HepG2 (cell line): ENCODE measurements at regions not wholly inside any gene's neighbourhood (a gene's known extent, or its start where the extent isn't known, plus 50 kb on each side); places are given as distances from the start of the nearest gene placed in this dataset.

Experiments
- ATAC-seq: fragments of 200-7000 bp; cut with Tn5 transposase; 3 replicates; pipeline ENCODE4 v1.9.1; 2020; ENCODE audit warnings: mild to moderate bottlenecking, moderate library complexity
- BruUV-seq: library from RNA; stranded (reverse); fragments of 400-500 nt; replicated peaks from 2 replicates; lab custom pipeline; 2021; lab: Mats Ljungman, UMichigan
- CTCF ChIA-PET: fragments of 300-600 bp; formaldehyde crosslinking; extraction: SDS; loops from one replicate; lab custom pipeline; 2021; ENCODE audit warnings: low total read pairs, inconsistent platforms, low intra/inter-chr PET ratio; lab: Yijun Ruan, JAX
- POLR2A ChIA-PET: fragments of 350-600 bp; sonication (Branson Sonifier 250); formaldehyde crosslinking; loops from one replicate; lab custom pipeline; 2020; ENCODE audit warnings: antibody characterized with exemption, inconsistent platforms; lab: Yijun Ruan, JAX
- DNase-seq: peaks from one replicate; pipeline ENCODE4 v3.0.0-alpha.2; 2015; ENCODE audit warnings: low spot score
- FAIRE-seq: peaks from 3 replicates; lab custom pipeline; 2011; peaks lifted over from hg19 to GRCh38; lab: Jason Lieb, UNC
- H2AFZ ChIP-seq: one replicate; pipeline ENCODE4 v1.6.1; 2011; ENCODE audit warnings: low read length, inconsistent platforms
- H3K27ac ChIP-seq: fragments of 300-600 bp; 3 replicates; pipeline ENCODE4 v1.8.0; 2011; ENCODE audit warnings: mixed run types, mild to moderate bottlenecking, mixed read lengths, low read length, inconsistent platforms; ENCODE audit not compliant: insufficient read depth; ENCODE audit errors: extremely low read length
- H3K27me3 ChIP-seq, 2 experiments: fragments of 200-600 bp in 1 of 2; 2 replicates in 1 of 2; 3 replicates in 1 of 2; pipeline versions ENCODE4 v1.6.0 to v1.8.0; 2011; ENCODE audit warnings: low read length in 2 of 2, mild to moderate bottlenecking in 2 of 2, moderate library complexity in 2 of 2, inconsistent platforms in 1 of 2; ENCODE audit not compliant: insufficient read depth in 2 of 2, control insufficient read depth in 1 of 2
- H3K36me3 ChIP-seq, 2 experiments: fragments of 200-600 bp in 1 of 2; replicated peaks in 1 of 2; 2 replicates in 1 of 2; 3 replicates in 1 of 2; pipeline versions ENCODE4 v1.5.1 to v1.8.0; 2011; ENCODE audit warnings: low read length in 2 of 2, inconsistent platforms in 1 of 2; ENCODE audit not compliant: insufficient read depth in 2 of 2, control insufficient read depth in 1 of 2
- H3K4me1 ChIP-seq: 2 replicates; pipeline ENCODE4 v1.5.1; 2012; ENCODE audit warnings: low read length, inconsistent platforms; ENCODE audit not compliant: insufficient read depth
- H3K4me2 ChIP-seq: 2 replicates; pipeline ENCODE4 v1.6.0; 2011; ENCODE audit warnings: low read depth, low read length, inconsistent platforms
- H3K4me3 ChIP-seq, 3 experiments: fragments of 200-600 bp in 1 of 3; sonication (generic), shearing (Covaris generic) in 1 of 3; replicated peaks in 1 of 3; 2 replicates each; pipeline ENCODE4 v1.5.1; 2011 to 2016; ENCODE audit warnings: low read length in 3 of 3, inconsistent platforms in 2 of 3, low read depth in 2 of 3, mild to moderate bottlenecking in 2 of 3, control low read depth in 1 of 3, mixed read lengths in 1 of 3; ENCODE audit not compliant: insufficient read depth in 1 of 3
- H3K79me2 ChIP-seq: one replicate; pipeline ENCODE4 v1.6.1; 2011; ENCODE audit warnings: low read length, inconsistent platforms; ENCODE audit not compliant: insufficient read depth
- H3K9ac ChIP-seq: 2 replicates; pipeline ENCODE4 v1.6.0; 2011; ENCODE audit warnings: mild to moderate bottlenecking, low read depth, low read length, inconsistent platforms; ENCODE audit not compliant: insufficient read depth
- H3K9me3 ChIP-seq: 2 replicates; pipeline ENCODE4 v1.5.1; 2012; ENCODE audit warnings: mild to moderate bottlenecking, low read length
- H4K20me1 ChIP-seq: 2 replicates; pipeline ENCODE4 v1.6.0; 2011; ENCODE audit warnings: inconsistent platforms, mild to moderate bottlenecking, low read length, moderate library complexity; ENCODE audit not compliant: insufficient read depth
- AKAP8 ChIP-seq: sonication (generic); formaldehyde crosslinking; IDR thresholded peaks from 2 replicates; pipeline ENCODE4 v1.5.1; 2020; ENCODE audit warnings: mild to moderate bottlenecking, missing genetic modification reagents
- ATRX ChIP-seq: sonication (generic); formaldehyde crosslinking; IDR thresholded peaks from 2 replicates; pipeline ENCODE4 v1.4.0; 2020; ENCODE audit warnings: missing genetic modification reagents, borderline replicate concordance
- MED1 ChIP-seq: sonication (generic); formaldehyde crosslinking; IDR thresholded peaks from 2 replicates; pipeline ENCODE4 v1.4.0; 2020; ENCODE audit warnings: missing genetic modification reagents
- MTF1 ChIP-seq: sonication (generic); formaldehyde crosslinking; IDR thresholded peaks from 2 replicates; pipeline ENCODE4 v1.5.0; 2020; ENCODE audit warnings: missing genetic modification reagents
- NPAS2 ChIP-seq: sonication (generic); formaldehyde crosslinking; IDR thresholded peaks from 2 replicates; pipeline ENCODE4 v1.8.0; 2022; ENCODE audit warnings: mild to moderate bottlenecking, missing genetic modification reagents, borderline replicate concordance
- PTBP1 ChIP-seq: fragments of 200-400 bp; formaldehyde crosslinking; IDR thresholded peaks from 2 replicates; pipeline ENCODE4 v1.6.1; 2018; ENCODE audit warnings: low read length, low read depth; ENCODE audit not compliant: poor library complexity, severe bottlenecking
- REPIN1 ChIP-seq: sonication (generic); formaldehyde crosslinking; IDR thresholded peaks from 2 replicates; pipeline ENCODE4 v1.8.0; 2022; ENCODE audit warnings: missing genetic modification reagents, low read depth, mild to moderate bottlenecking, borderline replicate concordance
- SMAD9 ChIP-seq: sonication (generic); formaldehyde crosslinking; IDR thresholded peaks from 2 replicates; pipeline ENCODE4 v1.5.1; 2020; ENCODE audit warnings: mild to moderate bottlenecking, missing genetic modification reagents
- XRCC5 ChIP-seq: fragments of 200-400 bp; formaldehyde crosslinking; optimal IDR thresholded peaks from 2 replicates; pipeline ENCODE3; 2017; ENCODE audit warnings: mild to moderate bottlenecking, low read length
- ZNF224 ChIP-seq: sonication (generic); formaldehyde crosslinking; IDR thresholded peaks from 2 replicates; pipeline ENCODE4 v1.5.0; 2020; ENCODE audit warnings: mild to moderate bottlenecking, missing genetic modification reagents
- ZNF274 ChIP-seq: sonication (generic); formaldehyde crosslinking; IDR thresholded peaks from 2 replicates; pipeline ENCODE4 v1.5.1; 2020; ENCODE audit warnings: mild to moderate bottlenecking, missing genetic modification reagents
- ZNF335 ChIP-seq: sonication (generic); formaldehyde crosslinking; IDR thresholded peaks from 2 replicates; pipeline ENCODE4 v1.4.0; 2020; ENCODE audit warnings: missing genetic modification reagents
- ZNF496 ChIP-seq: sonication (generic); formaldehyde crosslinking; IDR thresholded peaks from 2 replicates; pipeline ENCODE4 v1.8.1; 2023; ENCODE audit warnings: mild to moderate bottlenecking, moderate library complexity, missing genetic modification reagents; ENCODE audit not compliant: insufficient replicate concordance
- ZNF598 ChIP-seq: sonication (generic); formaldehyde crosslinking; IDR thresholded peaks from 2 replicates; pipeline ENCODE4 v1.5.1; 2020; ENCODE audit warnings: mild to moderate bottlenecking, missing genetic modification reagents, borderline replicate concordance
- ZNF773 ChIP-seq: sonication (generic); formaldehyde crosslinking; IDR thresholded peaks from 2 replicates; pipeline ENCODE4 v1.4.0; 2020; ENCODE audit warnings: missing genetic modification reagents, borderline replicate concordance
- ZNF878 ChIP-seq: sonication (generic); formaldehyde crosslinking; IDR thresholded peaks from 2 replicates; pipeline ENCODE4 v1.8.1; 2023; ENCODE audit warnings: mild to moderate bottlenecking, missing genetic modification reagents, moderate library complexity
- WGBS: methylation state at CpG from one replicate; pipeline ENCODE4 v1.1.6; 2017; ENCODE audit warnings: low lambda C conversion rate; 5-methylcytosine and 5-hydroxymethylcytosine counted together
- in situ Hi-C: cut with HindIII; loops from 2 replicates; pipeline ENCODE4 v1.10.0; 2017; ENCODE audit warnings: low pct_unique_long_range_greater_than_20kb; ENCODE audit not compliant: extremely low pct_ligation_motif_present
- intact Hi-C: fragments of 100-400 bp; cut with micrococcal nuclease; formaldehyde crosslinking; loops from one replicate; pipeline ENCODE4 v1.10.0; 2022; ENCODE audit not compliant: unreplicated experiment
- TF ChIP-seq, protein P1 (sequence below): sonication (generic); formaldehyde crosslinking; IDR thresholded peaks from 2 replicates; pipeline ENCODE4 v1.4.0; 2020; ENCODE audit warnings: missing genetic modification reagents
- TF ChIP-seq, protein P2 (sequence below): sonication (generic); formaldehyde crosslinking; IDR thresholded peaks from 2 replicates; pipeline ENCODE4 v1.8.1; 2023; ENCODE audit warnings: missing genetic modification reagents, inconsistent platforms, borderline replicate concordance

DNA sequence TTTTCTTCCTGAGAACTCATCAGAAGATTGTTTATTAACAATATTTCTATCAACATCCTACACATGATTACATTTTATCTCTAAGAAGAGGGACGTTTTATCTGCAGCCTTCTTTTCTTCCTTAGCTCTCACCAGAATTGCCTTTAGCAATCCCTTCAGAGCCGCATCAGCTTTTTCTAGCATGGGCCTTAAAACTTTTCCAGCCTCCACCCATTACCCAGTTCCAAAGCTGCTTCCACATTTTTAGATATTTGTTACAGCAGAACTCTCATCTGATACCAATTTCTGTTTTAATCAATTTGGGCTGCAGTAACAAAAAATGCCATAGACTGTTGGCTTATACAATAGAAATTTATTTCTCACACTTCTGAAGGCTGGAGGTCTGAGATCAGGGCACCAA lies 281.5 kb downstream of the THBS2 start:
- POLR2A ChIA-PET: no interaction called here
- Histone ChIP-seq H2AFZ (no peak overlapping the region), H3K27me3 (no peaks in the 10 kb centered on the region), H3K79me2 (no peaks in the 10 kb centered on the region), H3K9me3 (no peaks in the 10 kb centered on the region), H3K4me3 (no peak overlapping the region), H3K9ac (no peak overlapping the region), H3K36me3 (no peaks in the 10 kb centered on the region), H4K20me1 (no peaks in the 10 kb centered on the region), H3K4me2 (no peak overlapping the region), H3K4me1 (no peaks in the 10 kb centered on the region), H3K27ac (no peak overlapping the region)
- in situ Hi-C loops: loop anchor here (25.0 kb wide), 1 partner anchor 715 kb away; no protein-coding TSS in a partner anchor
- TF ChIP-seq ZNF335 (CRISPR knock-in tag) (no peak), MED1 (no peak), XRCC5 (no peak), NPAS2 (CRISPR knock-in tag) (no peak), REPIN1 (CRISPR knock-in tag) (no peak), MTF1 (CRISPR knock-in tag) (no peak), ZNF878 (CRISPR knock-in tag) (no peak), ATRX (CRISPR knock-in tag) (no peak), ZNF773 (CRISPR knock-in tag) (no peak), ZNF224 (CRISPR knock-in tag) (no peak), SMAD9 (CRISPR knock-in tag) (no peak), PTBP1 (no peak), ZNF274 (no peak), AKAP8 (CRISPR knock-in tag) (no peak), ZNF496 (no peak), ZNF598 (no peak)
- TF ChIP-seq, protein P1, sequence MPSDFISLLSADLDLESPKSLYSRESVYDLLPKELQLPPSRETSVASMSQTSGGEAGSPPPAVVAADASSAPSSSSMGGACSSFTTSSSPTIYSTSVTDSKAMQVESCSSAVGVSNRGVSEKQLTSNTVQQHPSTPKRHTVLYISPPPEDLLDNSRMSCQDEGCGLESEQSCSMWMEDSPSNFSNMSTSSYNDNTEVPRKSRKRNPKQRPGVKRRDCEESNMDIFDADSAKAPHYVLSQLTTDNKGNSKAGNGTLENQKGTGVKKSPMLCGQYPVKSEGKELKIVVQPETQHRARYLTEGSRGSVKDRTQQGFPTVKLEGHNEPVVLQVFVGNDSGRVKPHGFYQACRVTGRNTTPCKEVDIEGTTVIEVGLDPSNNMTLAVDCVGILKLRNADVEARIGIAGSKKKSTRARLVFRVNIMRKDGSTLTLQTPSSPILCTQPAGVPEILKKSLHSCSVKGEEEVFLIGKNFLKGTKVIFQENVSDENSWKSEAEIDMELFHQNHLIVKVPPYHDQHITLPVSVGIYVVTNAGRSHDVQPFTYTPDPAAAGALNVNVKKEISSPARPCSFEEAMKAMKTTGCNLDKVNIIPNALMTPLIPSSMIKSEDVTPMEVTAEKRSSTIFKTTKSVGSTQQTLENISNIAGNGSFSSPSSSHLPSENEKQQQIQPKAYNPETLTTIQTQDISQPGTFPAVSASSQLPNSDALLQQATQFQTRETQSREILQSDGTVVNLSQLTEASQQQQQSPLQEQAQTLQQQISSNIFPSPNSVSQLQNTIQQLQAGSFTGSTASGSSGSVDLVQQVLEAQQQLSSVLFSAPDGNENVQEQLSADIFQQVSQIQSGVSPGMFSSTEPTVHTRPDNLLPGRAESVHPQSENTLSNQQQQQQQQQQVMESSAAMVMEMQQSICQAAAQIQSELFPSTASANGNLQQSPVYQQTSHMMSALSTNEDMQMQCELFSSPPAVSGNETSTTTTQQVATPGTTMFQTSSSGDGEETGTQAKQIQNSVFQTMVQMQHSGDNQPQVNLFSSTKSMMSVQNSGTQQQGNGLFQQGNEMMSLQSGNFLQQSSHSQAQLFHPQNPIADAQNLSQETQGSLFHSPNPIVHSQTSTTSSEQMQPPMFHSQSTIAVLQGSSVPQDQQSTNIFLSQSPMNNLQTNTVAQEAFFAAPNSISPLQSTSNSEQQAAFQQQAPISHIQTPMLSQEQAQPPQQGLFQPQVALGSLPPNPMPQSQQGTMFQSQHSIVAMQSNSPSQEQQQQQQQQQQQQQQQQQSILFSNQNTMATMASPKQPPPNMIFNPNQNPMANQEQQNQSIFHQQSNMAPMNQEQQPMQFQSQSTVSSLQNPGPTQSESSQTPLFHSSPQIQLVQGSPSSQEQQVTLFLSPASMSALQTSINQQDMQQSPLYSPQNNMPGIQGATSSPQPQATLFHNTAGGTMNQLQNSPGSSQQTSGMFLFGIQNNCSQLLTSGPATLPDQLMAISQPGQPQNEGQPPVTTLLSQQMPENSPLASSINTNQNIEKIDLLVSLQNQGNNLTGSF: no peak
- TF ChIP-seq, protein P2, sequence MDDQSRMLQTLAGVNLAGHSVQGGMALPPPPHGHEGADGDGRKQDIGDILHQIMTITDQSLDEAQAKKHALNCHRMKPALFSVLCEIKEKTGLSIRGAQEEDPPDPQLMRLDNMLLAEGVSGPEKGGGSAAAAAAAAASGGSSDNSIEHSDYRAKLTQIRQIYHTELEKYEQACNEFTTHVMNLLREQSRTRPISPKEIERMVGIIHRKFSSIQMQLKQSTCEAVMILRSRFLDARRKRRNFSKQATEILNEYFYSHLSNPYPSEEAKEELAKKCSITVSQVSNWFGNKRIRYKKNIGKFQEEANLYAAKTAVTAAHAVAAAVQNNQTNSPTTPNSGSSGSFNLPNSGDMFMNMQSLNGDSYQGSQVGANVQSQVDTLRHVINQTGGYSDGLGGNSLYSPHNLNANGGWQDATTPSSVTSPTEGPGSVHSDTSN: no peak
- WGBS: 1% methylated on average over 2 of the region's 2 CpGs
- FAIRE-seq: no peak
- intact Hi-C loops: no loop called here
- no peak for DNase-seq
- no peak for ATAC-seq
- no TSS peak for BruUV-seq
- CTCF ChIA-PET: no interaction called here
